HEK293T (cell line): ENCODE measurements at regions not wholly inside any gene's neighbourhood (a gene's known extent, or its start where the extent isn't known, plus 50 kb on each side); places are given as distances from the start of the nearest gene placed in this dataset.

Experiments used
- CTCF ChIA-PET: fragments of 350-600 bp; formaldehyde crosslinking; extraction: SDS; loops from one replicate; lab custom pipeline; 2021; ENCODE audit warnings: antibody characterized with exemption, inconsistent platforms; lab: Yijun Ruan, JAX
- POLR2A ChIA-PET: fragments of 350-600 bp; formaldehyde crosslinking; extraction: SDS; loops from one replicate; lab custom pipeline; 2020; ENCODE audit warnings: antibody characterized with exemption, inconsistent platforms; lab: Yijun Ruan, JAX
- DNase-seq: peaks from one replicate; pipeline ENCODE4 v3.0.0; 2012; ENCODE audit warnings: mixed read lengths; ENCODE audit errors: extremely low spot score
- ARNT ChIP-seq: fragments of 450-650 bp; IDR thresholded peaks from 2 replicates; pipeline ENCODE4 v1.6.1; 2017; ENCODE audit warnings: mild to moderate bottlenecking
- BHLHE40 ChIP-seq: fragments of 450-650 bp; IDR thresholded peaks from 2 replicates; pipeline ENCODE4 v1.6.1; 2016; ENCODE audit warnings: mild to moderate bottlenecking, moderate library complexity, borderline replicate concordance
- CTBP1 ChIP-seq: fragments of 450-650 bp; IDR thresholded peaks from 2 replicates; pipeline ENCODE4 v1.6.1; 2016; ENCODE audit warnings: borderline replicate concordance
- ELF4 ChIP-seq: fragments of 450-650 bp; IDR thresholded peaks from 2 replicates; pipeline ENCODE4 v1.6.1; 2017; ENCODE audit warnings: antibody characterized with exemption
- FOXA1 ChIP-seq: fragments of 450-650 bp; IDR thresholded peaks from 2 replicates; pipeline ENCODE4 v1.6.1; 2016; ENCODE audit warnings: mild to moderate bottlenecking
- FOXK2 ChIP-seq: fragments of 450-650 bp; IDR thresholded peaks from 2 replicates; pipeline ENCODE4 v1.6.1; 2016; ENCODE audit warnings: mild to moderate bottlenecking
- FOXM1 ChIP-seq: fragments of 450-650 bp; IDR thresholded peaks from 2 replicates; pipeline ENCODE4 v1.6.1; 2017; ENCODE audit warnings: mild to moderate bottlenecking, borderline replicate concordance
- HDGF ChIP-seq: fragments of 450-650 bp; IDR thresholded peaks from 2 replicates; pipeline ENCODE4 v1.6.1; 2017; ENCODE audit warnings: antibody characterized with exemption, borderline replicate concordance
- L3MBTL2 ChIP-seq: fragments of 450-650 bp; conservative IDR thresholded peaks from 2 replicates; pipeline ENCODE4 v1.6.1; 2016; ENCODE audit warnings: mild to moderate bottlenecking
- LEF1 ChIP-seq: fragments of 450-650 bp; IDR thresholded peaks from 2 replicates; pipeline ENCODE4 v1.6.1; 2017; ENCODE audit warnings: mild to moderate bottlenecking, borderline replicate concordance
- NFRKB ChIP-seq: fragments of 450-650 bp; IDR thresholded peaks from 2 replicates; pipeline ENCODE4 v1.6.1; 2016; ENCODE audit warnings: mild to moderate bottlenecking, moderate library complexity
- SP1 ChIP-seq: fragments of 450-650 bp; IDR thresholded peaks from 2 replicates; pipeline ENCODE4 v1.6.1; 2017
- SUZ12 ChIP-seq: fragments of 450-650 bp; IDR thresholded peaks from 2 replicates; pipeline ENCODE4 v1.6.1; 2016; ENCODE audit warnings: mild to moderate bottlenecking
- TARDBP ChIP-seq: fragments of 450-650 bp; IDR thresholded peaks from 2 replicates; pipeline ENCODE4 v1.6.1; 2016
- ZNF384 ChIP-seq: fragments of 450-650 bp; IDR thresholded peaks from 2 replicates; pipeline ENCODE4 v1.6.1; 2016
- TF ChIP-seq, protein P1 (sequence below): fragments of 450-650 bp; IDR thresholded peaks from 2 replicates; pipeline ENCODE4 v1.6.1; 2016

DNA sequence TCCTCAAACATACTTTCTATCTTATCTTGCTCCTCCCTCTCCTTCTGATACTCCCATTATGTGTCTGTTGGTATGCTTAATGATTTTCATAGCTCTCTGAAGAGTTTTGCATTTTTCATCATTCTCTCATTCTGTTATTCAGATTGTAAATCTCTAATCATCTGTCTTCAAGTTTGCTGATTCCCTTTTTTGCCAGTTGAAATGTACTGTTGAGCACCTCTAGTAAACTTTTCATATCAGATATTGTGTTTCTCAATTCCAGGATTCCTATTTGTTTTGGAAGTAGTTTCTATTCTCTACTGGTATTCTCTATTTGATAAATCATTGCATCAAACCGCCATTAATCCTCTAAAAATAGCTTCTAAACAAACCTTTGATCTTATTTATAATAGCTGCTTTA, 387.7 kb downstream of the PAX1 start:
- ChIA-PET CTCF (no interaction called here), POLR2A (no interaction called here)
- no peak for DNase-seq
- TF ChIP-seq ZNF384, result no peak
- TF ChIP-seq SP1, result no peak
- TF ChIP-seq FOXM1, result no peak
- no peak for TF ChIP-seq TARDBP
- TF ChIP-seq FOXA1, result no peak

DNA sequence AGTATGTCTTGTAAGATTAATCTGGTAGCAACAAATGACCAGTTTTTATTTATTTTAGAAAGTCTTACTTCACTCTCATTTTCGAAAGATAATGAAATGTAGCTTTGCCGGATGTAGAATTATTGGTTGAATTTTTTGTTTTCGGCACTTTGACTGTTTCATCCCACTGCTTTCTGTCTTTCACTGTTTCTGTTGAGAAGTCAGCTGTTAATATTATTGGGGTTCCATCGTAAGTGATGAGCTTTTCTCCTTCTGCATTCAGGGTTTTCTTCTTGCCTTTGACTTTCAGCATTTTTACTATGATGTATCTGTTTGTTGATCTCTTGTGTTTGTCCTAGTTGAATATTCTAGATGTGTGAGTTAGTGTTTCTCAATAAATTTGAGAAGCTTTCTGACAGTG, 383.4 kb downstream of the PAX1 start:
- ChIA-PET CTCF (no interaction called here), POLR2A (no interaction called here)
- DNase-seq, result no peak
- no peak for TF ChIP-seq BHLHE40
- TF ChIP-seq, protein P1, sequence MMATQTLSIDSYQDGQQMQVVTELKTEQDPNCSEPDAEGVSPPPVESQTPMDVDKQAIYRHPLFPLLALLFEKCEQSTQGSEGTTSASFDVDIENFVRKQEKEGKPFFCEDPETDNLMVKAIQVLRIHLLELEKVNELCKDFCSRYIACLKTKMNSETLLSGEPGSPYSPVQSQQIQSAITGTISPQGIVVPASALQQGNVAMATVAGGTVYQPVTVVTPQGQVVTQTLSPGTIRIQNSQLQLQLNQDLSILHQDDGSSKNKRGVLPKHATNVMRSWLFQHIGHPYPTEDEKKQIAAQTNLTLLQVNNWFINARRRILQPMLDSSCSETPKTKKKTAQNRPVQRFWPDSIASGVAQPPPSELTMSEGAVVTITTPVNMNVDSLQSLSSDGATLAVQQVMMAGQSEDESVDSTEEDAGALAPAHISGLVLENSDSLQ, result no peak
- no peak for TF ChIP-seq FOXM1
- TF ChIP-seq FOXK2, result no peak
- no peak for TF ChIP-seq FOXA1

GRCh38 chr20:22080985-22081384, 375.5 kb downstream of the PAX1 start:
- no peak for DNase-seq
- ChIA-PET POLR2A (no interaction called here), CTCF (no interaction called here)
- TF ChIP-seq ELF4 (no peak), NFRKB (no peak), CTBP1 (no peak), SP1 (no peak), ZNF384 (no peak), LEF1 (no peak), HDGF (no peak), BHLHE40 (no peak), FOXA1 (no peak), FOXM1 (no peak), ARNT (no peak), L3MBTL2 (no peak), SUZ12 (no peak), TARDBP (no peak), FOXK2 (no peak)
- TF ChIP-seq, protein P1, result no peak

GRCh38 chr20:22074635-22075034, 369.2 kb downstream of the PAX1 start:
- ChIA-PET CTCF (no interaction called here), POLR2A (no interaction called here)
- TF ChIP-seq TARDBP (no peak), NFRKB (no peak), FOXK2 (no peak), FOXM1 (no peak), SUZ12 (no peak), BHLHE40 (no peak), CTBP1 (no peak), ZNF384 (no peak), SP1 (no peak), L3MBTL2 (no peak), ARNT (no peak), FOXA1 (no peak), LEF1 (no peak), HDGF (no peak)
- TF ChIP-seq, protein P1, result no peak
- DNase-seq, result no peak

DNA sequence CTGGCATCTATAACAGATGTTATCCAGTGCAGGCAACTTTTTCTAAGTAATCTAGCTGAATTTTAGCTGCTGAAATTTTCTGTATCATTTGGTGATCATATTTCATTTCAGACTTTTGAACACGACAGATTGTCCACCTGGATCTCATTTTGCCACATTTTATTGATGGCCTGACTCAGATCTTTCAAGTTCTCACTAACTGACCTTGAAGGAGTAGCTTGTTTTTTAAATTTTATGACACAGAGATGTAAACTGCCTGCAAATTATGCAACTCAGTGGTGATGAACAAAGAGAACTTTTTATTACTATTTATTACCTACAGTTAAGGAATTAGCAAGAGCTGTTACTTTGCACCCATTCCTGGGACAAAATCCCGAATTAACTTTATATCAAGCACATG, 366.4 kb downstream of the PAX1 start:
- DNase-seq, result no peak
- ChIA-PET CTCF (no interaction called here), POLR2A (no interaction called here)
- TF ChIP-seq HDGF (no peak), FOXA1 (no peak), SP1 (no peak), CTBP1 (no peak), NFRKB (no peak), L3MBTL2 (no peak)

GRCh38 chr20:22070610-22071058, 365.2 kb downstream of the PAX1 start:
- CTCF ChIA-PET, result no interaction called here
- no peak for DNase-seq
- TF ChIP-seq CTBP1 (no peak), ARNT (no peak), BHLHE40 (no peak), FOXK2 (no peak), ELF4 (no peak), HDGF (no peak), NFRKB (no peak), ZNF384 (no peak), LEF1 (no peak), TARDBP (no peak), FOXA1 (no peak), SUZ12 (no peak), SP1 (no peak), L3MBTL2 (no peak), FOXM1 (no peak)
- TF ChIP-seq, protein P1, result no peak
- POLR2A ChIA-PET, result no interaction called here
